CD4-positive, alpha-beta T cell (primary cell): ENCODE measurements at regions not wholly inside any gene's neighbourhood (a gene's known extent, or its start where the extent isn't known, plus 50 kb on each side); places are given as distances from the start of the nearest gene placed in this dataset.

ENCODE experiments used
- ATAC-seq: fragments of 200-7000 bp; cut with Tn5 transposase; one replicate; pipeline ENCODE4 v1.10.0; 2022; ENCODE audit warnings: mild to moderate bottlenecking; ENCODE audit not compliant: poor library complexity
- CTCF ChIA-PET: fragments of 350-600 bp; sonication (Branson Sonifier 250); formaldehyde crosslinking; loops from one replicate; lab custom pipeline; 2021; ENCODE audit warnings: antibody characterized with exemption, inconsistent platforms; lab: Charles Lee
- POLR2A ChIA-PET: fragments of 350-600 bp; sonication (Branson Sonifier 250); formaldehyde crosslinking; loops from one replicate; lab custom pipeline; 2021; ENCODE audit warnings: antibody characterized with exemption, inconsistent platforms; lab: Charles Lee
- DNase-seq, 14 experiments: peaks; one replicate each; pipeline ENCODE4 v3.0.0-alpha.2; 2013 to 2020; ENCODE audit warnings: mixed read lengths in 2 of 14
- H3K27ac ChIP-seq, 2 donors: one replicate each; pipeline versions ENCODE4 v1.5.1 to v1.7.0; 2013; ENCODE audit warnings: low read length in 2 of 2, low read depth in 1 of 2, mild to moderate bottlenecking in 1 of 2
- H3K27me3 ChIP-seq, 2 experiments: 1 replicate in 1 of 2; 2 replicates in 1 of 2; pipeline versions ENCODE4 v1.6.1 to v1.7.0; 2013; ENCODE audit warnings: low read length in 2 of 2, control low read depth in 1 of 2, mild to moderate bottlenecking in 1 of 2, moderate library complexity in 1 of 2; ENCODE audit not compliant: insufficient read depth in 2 of 2, control insufficient read depth in 1 of 2
- H3K36me3 ChIP-seq: one replicate; pipeline ENCODE4 v1.6.1; 2013; ENCODE audit warnings: low read length, control low read depth; ENCODE audit not compliant: insufficient read depth
- H3K4me1 ChIP-seq: one replicate; pipeline ENCODE4 v1.6.1; 2013; ENCODE audit warnings: low read length, control low read depth; ENCODE audit not compliant: insufficient read depth
- H3K4me3 ChIP-seq: one replicate; pipeline ENCODE4 v1.5.1; 2013; ENCODE audit warnings: mild to moderate bottlenecking, low read length, moderate library complexity
- H3K9me3 ChIP-seq, 2 experiments: 1 replicate in 1 of 2; 2 replicates in 1 of 2; pipeline versions ENCODE4 v1.6.1 to v1.7.0; 2013; ENCODE audit warnings: low read length in 2 of 2, mild to moderate bottlenecking in 2 of 2, control low read depth in 1 of 2, moderate library complexity in 1 of 2; ENCODE audit not compliant: control insufficient read depth in 1 of 2, insufficient read depth in 1 of 2
- H3K27ac Mint-ChIP-seq: one replicate; pipeline ENCODE4 v1.8.0; 2020; ENCODE audit warnings: mixed read lengths
- H3K27me3 Mint-ChIP-seq: one replicate; pipeline ENCODE4 v1.8.0; 2021; ENCODE audit warnings: mixed read lengths
- H3K36me3 Mint-ChIP-seq: one replicate; pipeline ENCODE4 v1.8.0; 2021; ENCODE audit warnings: low read depth, mixed read lengths
- H3K4me1 Mint-ChIP-seq: one replicate; pipeline ENCODE4 v1.8.0; 2021; ENCODE audit warnings: low read depth, mixed read lengths
- H3K4me3 Mint-ChIP-seq: one replicate; pipeline ENCODE4 v1.8.0; 2020; ENCODE audit warnings: mild to moderate bottlenecking, mixed read lengths
- H3K9me3 Mint-ChIP-seq: one replicate; pipeline ENCODE4 v1.8.0; 2020; ENCODE audit warnings: mixed read lengths
- intact Hi-C, 2 experiments: fragments of 100-400 bp; cut with DNase I in 1 of 2; cut with micrococcal nuclease in 1 of 2; formaldehyde crosslinking; loops; one replicate each; pipeline versions ENCODE4 v1.15.1 to v1.9.0; 2023 to 2025; cut with DNase I, micrococcal nuclease
- TF ChIP-seq, protein P1 (sequence below): fragments of 200-600 bp; IDR thresholded peaks from one replicate; pipeline ENCODE4 v1.8.0; 2022; ENCODE audit warnings: antibody characterized with exemption, mild to moderate bottlenecking

DNA sequence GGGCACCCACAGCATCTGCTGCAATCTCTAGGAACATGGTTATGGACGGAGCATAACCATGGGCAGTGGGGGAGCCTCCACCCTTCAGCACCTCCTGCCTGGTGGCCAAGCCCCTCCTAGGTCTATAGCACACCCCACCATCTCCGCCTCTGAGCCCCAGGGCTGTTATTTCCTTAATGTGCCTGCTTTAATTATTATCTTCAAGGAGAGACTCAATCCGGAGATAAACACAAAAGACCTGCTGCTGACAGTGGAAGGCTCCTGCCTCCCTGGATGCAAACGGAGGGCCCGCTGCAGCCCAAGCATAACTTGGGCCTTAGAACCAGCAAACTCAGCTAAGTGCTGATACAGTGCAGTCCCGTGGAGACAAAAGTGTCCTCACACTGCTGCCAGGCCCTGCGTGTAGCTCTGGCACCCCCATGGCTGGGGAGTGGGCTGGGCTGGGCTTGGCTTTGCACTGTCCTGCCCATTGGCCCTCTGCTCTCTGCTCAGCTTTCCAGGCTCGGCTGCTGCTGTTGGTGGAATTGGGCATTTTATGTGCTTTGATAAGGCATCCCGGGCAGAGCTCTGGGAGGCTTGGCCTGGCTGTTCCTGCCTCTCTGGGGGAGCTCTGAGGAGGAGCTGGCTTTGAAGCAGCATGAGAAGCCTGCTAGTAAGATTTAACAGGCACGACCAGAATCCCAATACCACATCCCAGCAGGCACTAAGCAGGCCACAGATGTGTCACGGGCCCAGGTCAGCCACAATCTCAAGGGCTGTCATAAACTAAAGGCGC is 620.2 kb downstream of the PTPRU start:
- peaks cover 9 to 13% of the 10 kb centered on the region in 2 experiments for H3K27me3 ChIP-seq
- intact Hi-C loops: no loop called here
- TF ChIP-seq, protein P1, sequence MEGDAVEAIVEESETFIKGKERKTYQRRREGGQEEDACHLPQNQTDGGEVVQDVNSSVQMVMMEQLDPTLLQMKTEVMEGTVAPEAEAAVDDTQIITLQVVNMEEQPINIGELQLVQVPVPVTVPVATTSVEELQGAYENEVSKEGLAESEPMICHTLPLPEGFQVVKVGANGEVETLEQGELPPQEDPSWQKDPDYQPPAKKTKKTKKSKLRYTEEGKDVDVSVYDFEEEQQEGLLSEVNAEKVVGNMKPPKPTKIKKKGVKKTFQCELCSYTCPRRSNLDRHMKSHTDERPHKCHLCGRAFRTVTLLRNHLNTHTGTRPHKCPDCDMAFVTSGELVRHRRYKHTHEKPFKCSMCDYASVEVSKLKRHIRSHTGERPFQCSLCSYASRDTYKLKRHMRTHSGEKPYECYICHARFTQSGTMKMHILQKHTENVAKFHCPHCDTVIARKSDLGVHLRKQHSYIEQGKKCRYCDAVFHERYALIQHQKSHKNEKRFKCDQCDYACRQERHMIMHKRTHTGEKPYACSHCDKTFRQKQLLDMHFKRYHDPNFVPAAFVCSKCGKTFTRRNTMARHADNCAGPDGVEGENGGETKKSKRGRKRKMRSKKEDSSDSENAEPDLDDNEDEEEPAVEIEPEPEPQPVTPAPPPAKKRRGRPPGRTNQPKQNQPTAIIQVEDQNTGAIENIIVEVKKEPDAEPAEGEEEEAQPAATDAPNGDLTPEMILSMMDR: no peak

GRCh38 chr1:29855561-29856160 is 619.3 kb downstream of the PTPRU start:
- ChIA-PET POLR2A (no interaction called here), CTCF (no interaction called here)

More for the DNA sequence above, 620.2 kb downstream of the PTPRU start:
- H3K4me3 ChIP-seq: no peak overlapping the region
- H3K9me3 Mint-ChIP-seq: peaks cover 7% of the 10 kb centered on the region
- DNase-seq (no peak), ATAC-seq (no peak)
- H3K27ac Mint-ChIP-seq: no peak overlapping the region
- H3K4me1 Mint-ChIP-seq: no peaks in the 10 kb centered on the region
- H3K36me3 ChIP-seq: no peaks in the 10 kb centered on the region
- H3K27me3 Mint-ChIP-seq: peaks cover 44% of the 10 kb centered on the region
- H3K36me3 Mint-ChIP-seq: no peaks in the 10 kb centered on the region
- no peak overlapping the region for H3K4me3 Mint-ChIP-seq
- H3K27ac ChIP-seq: no peak overlapping the region
- CTCF ChIA-PET: no interaction called here
- no peaks in the 10 kb centered on the region for H3K4me1 ChIP-seq
- peaks cover 0 to 10% of the 10 kb centered on the region in 2 experiments for H3K9me3 ChIP-seq
- POLR2A ChIA-PET: no interaction called here

DNA sequence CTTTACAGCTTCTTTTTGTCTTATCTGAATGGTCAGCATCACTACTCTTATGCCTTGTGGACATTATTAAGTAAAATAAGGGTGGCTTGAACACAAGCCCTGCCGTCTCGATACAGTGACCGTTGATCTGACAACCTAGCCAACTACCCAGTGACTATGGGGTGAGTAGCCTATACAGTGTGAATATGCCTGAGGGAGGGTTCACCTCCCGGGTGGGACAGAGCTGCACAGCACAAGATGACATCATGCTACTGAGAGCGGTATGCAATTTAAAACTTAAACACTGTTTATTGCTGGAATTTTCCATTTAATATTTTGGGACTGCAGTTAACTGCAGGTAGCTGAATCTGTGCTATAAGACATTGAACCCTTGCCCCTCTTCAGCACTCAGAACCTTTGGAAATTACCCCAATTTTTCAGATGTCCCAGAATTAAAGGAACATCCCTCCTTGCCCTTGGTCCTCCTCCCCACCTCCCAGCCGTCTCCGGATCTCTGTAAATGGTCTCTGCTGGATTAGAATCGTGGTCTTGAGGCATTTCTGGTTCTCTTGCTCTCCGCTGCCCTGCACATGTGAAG is 618.5 kb downstream of the PTPRU start:
- no peaks in the 10 kb centered on the region for H3K4me1 Mint-ChIP-seq
- Histone ChIP-seq H3K27me3 (peaks cover 9 to 13% of the 10 kb centered on the region in 2 experiments), H3K4me3 (no peak overlapping the region), H3K27ac (no peak overlapping the region), H3K9me3 (peaks cover 0 to 4% of the 10 kb centered on the region in 2 experiments), H3K36me3 (no peaks in the 10 kb centered on the region), H3K4me1 (no peaks in the 10 kb centered on the region)
- ChIA-PET POLR2A (no interaction called here), CTCF (no interaction called here)
- TF ChIP-seq, protein P1: no peak
- no peak overlapping the region for H3K27ac Mint-ChIP-seq
- H3K27me3 Mint-ChIP-seq: peaks cover 41% of the 10 kb centered on the region
- no peaks in the 10 kb centered on the region for H3K36me3 Mint-ChIP-seq
- no peak overlapping the region for H3K4me3 Mint-ChIP-seq
- intact Hi-C loops: loop anchor here in 1 of 2 experiments (5.0 kb wide), 1 partner anchor 663 kb away; no protein-coding TSS in a partner anchor
- no peak for DNase-seq
- no peaks in the 10 kb centered on the region for H3K9me3 Mint-ChIP-seq
- ATAC-seq: no peak

More at GRCh38 chr1:29855561-29856160, 619.3 kb downstream of the PTPRU start:
- Histone ChIP-seq H3K9me3 (peaks cover 0 to 6% of the 10 kb centered on the region in 2 experiments), H3K4me1 (no peaks in the 10 kb centered on the region), H3K4me3 (no peak overlapping the region), H3K27ac (no peak overlapping the region), H3K36me3 (no peaks in the 10 kb centered on the region), H3K27me3 (peaks cover 9 to 13% of the 10 kb centered on the region in 2 experiments)
- no peak overlapping the region for H3K27ac Mint-ChIP-seq
- no peaks in the 10 kb centered on the region for H3K36me3 Mint-ChIP-seq
- no peak overlapping the region for H3K4me3 Mint-ChIP-seq
- H3K9me3 Mint-ChIP-seq: no peaks in the 10 kb centered on the region
- DNase-seq: no peak
- H3K27me3 Mint-ChIP-seq: peaks cover 40% of the 10 kb centered on the region
- H3K4me1 Mint-ChIP-seq: no peaks in the 10 kb centered on the region
- TF ChIP-seq, protein P1: no peak
- intact Hi-C loops: no loop called here
- ATAC-seq: no peak
